22Rv1 (cell line): ENCODE measurements at regions not wholly inside any gene's neighbourhood (a gene's known extent, or its start where the extent isn't known, plus 50 kb on each side); places are given as distances from the start of the nearest gene placed in this dataset.

ENCODE experiments used
- CTCF ChIP-seq: fragments of 450-650 bp; IDR thresholded peaks from 2 replicates; pipeline ENCODE4 v1.5.1; 2017; ENCODE audit warnings: mild to moderate bottlenecking
- ZFX ChIP-seq: fragments of 450-650 bp; IDR thresholded peaks from 2 replicates; pipeline ENCODE4 v1.6.1; 2017; ENCODE audit warnings: antibody characterized with exemption, borderline replicate concordance

GRCh38 chrX:43283187-43283586 is 372.9 kb upstream of the MAOA start:
- TF ChIP-seq CTCF (no peak), ZFX (no peak)
